SK-N-MC (cell line): ENCODE measurements at regions not wholly inside any gene's neighbourhood (a gene's known extent, or its start where the extent isn't known, plus 50 kb on each side); places are given as distances from the start of the nearest gene placed in this dataset.
"Not testable (repeated sequence)": the region's sequence is repeated elsewhere in the genome, so short reads cannot be mapped to it uniquely, and the experiment has no call there.

Source experiments
- DNase-seq: peaks from one replicate; pipeline ENCODE4 v3.0.0-alpha.2; 2011; ENCODE audit warnings: low read depth, low spot score
- H3K27ac ChIP-seq: fragments of 200-600 bp; sonication (generic); 2 replicates; pipeline ENCODE4 v1.5.1; 2016; ENCODE audit warnings: mixed run types
- H3K36me3 ChIP-seq: fragments of 200-600 bp; sonication (generic); 2 replicates; pipeline ENCODE4 v1.6.1; 2017; ENCODE audit warnings: antibody characterized with exemption, low read length, mixed read lengths; ENCODE audit not compliant: insufficient read depth
- H3K4me3 ChIP-seq: fragments of 200-600 bp; sonication (generic); 2 replicates; pipeline ENCODE4 v1.5.1; 2016
- H3K9ac ChIP-seq: fragments of 200-600 bp; sonication (generic); 2 replicates; pipeline ENCODE4 v1.8.0; 2017; ENCODE audit warnings: mixed run types, mixed read lengths; ENCODE audit not compliant: insufficient read length
- H3K9me3 ChIP-seq: fragments of 200-600 bp; sonication (generic); 2 replicates; pipeline ENCODE4 v1.6.1; 2017; ENCODE audit warnings: low read depth, mild to moderate bottlenecking, antibody characterized with exemption, low read length, moderate library complexity, mixed read lengths
- EZH2 ChIP-seq: fragments of 200-600 bp; sonication (generic); IDR thresholded peaks from one replicate; pipeline ENCODE4 v1.6.1; 2017; ENCODE audit warnings: antibody characterized with exemption
- FOXP2 ChIP-seq: optimal IDR thresholded peaks from 2 replicates; pipeline ENCODE3; 2011; ENCODE audit warnings: mild to moderate bottlenecking, moderate library complexity; ENCODE audit not compliant: insufficient read depth; ENCODE audit errors: extremely low read length, control extremely low read depth
- POLR2AphosphoS5 ChIP-seq: IDR thresholded peaks from 2 replicates; pipeline ENCODE4 v1.6.1; 2012; ENCODE audit warnings: mild to moderate bottlenecking, low read depth, low read length, borderline replicate concordance

GRCh38 chr6:20263059-20263458, 50.8 kb upstream of the MBOAT1 start:
- H3K27ac ChIP-seq, result no peak overlapping the region
- no peak overlapping the region for H3K4me3 ChIP-seq
- DNase-seq, result no peak
- TF ChIP-seq EZH2 (no peak), FOXP2 (no peak), POLR2AphosphoS5 (no peak)
- H3K9ac ChIP-seq, result no peak overlapping the region
- 0 out of 2 replicates have a peak, but pooled peaks cover 3% of the 10 kb centered on the region for H3K9me3 ChIP-seq
- no peaks in the 10 kb centered on the region for H3K36me3 ChIP-seq

GRCh38 chr6:20265842-20266241, 53.6 kb upstream of the MBOAT1 start:
- no peak for DNase-seq
- Histone ChIP-seq H3K9me3 (0 out of 2 replicates have a peak, but pooled peaks cover 3% of the 10 kb centered on the region), H3K36me3 (no peaks in the 10 kb centered on the region), H3K27ac (no peak overlapping the region), H3K4me3 (no peak overlapping the region), H3K9ac (no peak overlapping the region)
- TF ChIP-seq EZH2 (no peak), POLR2AphosphoS5 (no peak), FOXP2 (no peak)

- H3K9ac ChIP-seq, result no peak overlapping the region
- no peak for TF ChIP-seq EZH2
- TF ChIP-seq POLR2AphosphoS5, result no peak
- no peak for TF ChIP-seq FOXP2
- DNase-seq, result no peak
- H3K9me3 ChIP-seq, result 0 out of 2 replicates have a peak, but pooled peaks cover 3% of the 10 kb centered on the region
- no peak overlapping the region for H3K4me3 ChIP-seq
- H3K27ac ChIP-seq, result no peak overlapping the region
- H3K36me3 ChIP-seq, result no peaks in the 10 kb centered on the region
Measured at GRCh38 chr6:20266851-20267608, 54.8 kb upstream of the MBOAT1 start.

GRCh38 chr6:20269181-20269580, 56.9 kb upstream of the MBOAT1 start:
- TF ChIP-seq POLR2AphosphoS5 (no peak), FOXP2 (no peak), EZH2 (no peak)
- Histone ChIP-seq H3K9me3 (no peaks in the 10 kb centered on the region), H3K4me3 (no peak overlapping the region), H3K9ac (no peak overlapping the region), H3K27ac (no peak overlapping the region), H3K36me3 (no peaks in the 10 kb centered on the region)
- DNase-seq, result no peak

- H3K36me3 ChIP-seq, result no peaks in the 10 kb centered on the region
- DNase-seq, result no peak
- TF ChIP-seq EZH2 (no peak), FOXP2 (no peak), POLR2AphosphoS5 (no peak)
- H3K27ac ChIP-seq, result no peak overlapping the region
- no peaks in the 10 kb centered on the region for H3K9me3 ChIP-seq
- no peak overlapping the region for H3K9ac ChIP-seq
- no peak overlapping the region for H3K4me3 ChIP-seq
Measured at GRCh38 chr6:20271818-20272217, 59.5 kb upstream of the MBOAT1 start.

- H3K9ac ChIP-seq, result no peak overlapping the region
- TF ChIP-seq EZH2 (no peak), FOXP2 (no peak), POLR2AphosphoS5 (no peak)
- H3K27ac ChIP-seq, result no peak overlapping the region
- no peak for DNase-seq
- no peaks in the 10 kb centered on the region for H3K36me3 ChIP-seq
- no peaks in the 10 kb centered on the region for H3K9me3 ChIP-seq
- H3K4me3 ChIP-seq, result no peak overlapping the region
Measured at GRCh38 chr6:20274137-20274536, 61.9 kb upstream of the MBOAT1 start.

- H3K36me3 ChIP-seq, H3K27ac ChIP-seq, H3K9me3 ChIP-seq, H3K9ac ChIP-seq, H3K4me3 ChIP-seq, DNase-seq: not testable (repeated sequence)
Measured at GRCh38 chr6:20275837-20276236, 63.6 kb upstream of the MBOAT1 start.

- not testable (repeated sequence) for H3K36me3 ChIP-seq, H3K4me3 ChIP-seq, DNase-seq, H3K27ac ChIP-seq, H3K9me3 ChIP-seq, H3K9ac ChIP-seq
Measured at GRCh38 chr6:20277724-20278123, 65.5 kb upstream of the MBOAT1 start.

- TF ChIP-seq POLR2AphosphoS5 (no peak), FOXP2 (no peak), EZH2 (no peak)
- H3K27ac ChIP-seq, result no peak overlapping the region
Measured at GRCh38 chr6:20279051-20279450, 66.8 kb upstream of the MBOAT1 start.

More at GRCh38 chr6:20279051-20279450, 66.8 kb upstream of the MBOAT1 start:
- Histone ChIP-seq H3K4me3 (no peak overlapping the region), H3K36me3 (no peaks in the 10 kb centered on the region), H3K9ac (no peak overlapping the region), H3K9me3 (no peaks in the 10 kb centered on the region; the same call in 1 of the 2 replicates)
- no peak for DNase-seq
